GM23338 (cell line): ENCODE measurements at regions not wholly inside any gene's neighbourhood (a gene's known extent, or its start where the extent isn't known, plus 50 kb on each side); places are given as distances from the start of the nearest gene placed in this dataset.

Experiments used
- ATAC-seq: fragments of 200-7000 bp; cut with Tn5 transposase; 3 replicates; pipeline ENCODE4 v1.9.1; 2020
- DNase-seq: peaks from one replicate; pipeline ENCODE4 v3.0.0-alpha.2; 2015; ENCODE audit warnings: low spot score
- H2AFZ ChIP-seq: fragments of 200-600 bp; sonication (generic); 2 replicates; pipeline ENCODE4 v1.8.0; 2016; ENCODE audit warnings: antibody characterized with exemption, mild to moderate bottlenecking, moderate library complexity
- H3F3A ChIP-seq: fragments of 200-600 bp; sonication (generic); replicated peaks from 2 replicates; pipeline ENCODE4 v1.8.0; 2017; ENCODE audit warnings: antibody characterized with exemption, mixed run types, low read depth
- H3K27ac ChIP-seq: fragments of 200-600 bp; sonication (generic); 2 replicates; pipeline ENCODE4 v1.6.1; 2016; ENCODE audit warnings: low read depth
- H3K27me3 ChIP-seq: fragments of 200-600 bp; sonication (generic); 2 replicates; pipeline ENCODE4 v1.8.0; 2016; ENCODE audit warnings: mild to moderate bottlenecking, mixed run types, moderate library complexity; ENCODE audit not compliant: insufficient read depth
- H3K36me3 ChIP-seq: fragments of 200-600 bp; sonication (generic); 2 replicates; pipeline ENCODE4 v1.8.0; 2016; ENCODE audit warnings: mild to moderate bottlenecking; ENCODE audit not compliant: insufficient read depth
- H3K4me1 ChIP-seq: fragments of 200-600 bp; sonication (generic); 2 replicates; pipeline ENCODE4 v1.8.0; 2016; ENCODE audit warnings: mild to moderate bottlenecking, moderate library complexity; ENCODE audit not compliant: insufficient read depth
- H3K4me2 ChIP-seq: fragments of 200-600 bp; sonication (generic); 2 replicates; pipeline ENCODE4 v1.7.1; 2017; ENCODE audit warnings: mixed run types
- H3K4me3 ChIP-seq: fragments of 200-600 bp; sonication (generic); 2 replicates; pipeline ENCODE4 v1.6.1; 2016; ENCODE audit warnings: mixed run types
- H3K79me2 ChIP-seq: fragments of 200-600 bp; sonication (generic); replicated peaks from 2 replicates; pipeline ENCODE4 v1.8.0; 2017; ENCODE audit warnings: mild to moderate bottlenecking; ENCODE audit not compliant: insufficient read depth
- H3K9me2 ChIP-seq: fragments of 200-600 bp; sonication (generic); 2 replicates; pipeline ENCODE4 v1.8.0; 2017; ENCODE audit not compliant: insufficient read depth
- H4K20me1 ChIP-seq: fragments of 200-600 bp; sonication (generic); replicated peaks from 2 replicates; pipeline ENCODE4 v1.8.0; 2017; ENCODE audit warnings: mild to moderate bottlenecking; ENCODE audit not compliant: insufficient read depth
- H3K27ac Mint-ChIP-seq: 2 replicates; pipeline ENCODE4 v1.8.0; 2020; ENCODE audit warnings: inconsistent platforms, mild to moderate bottlenecking, moderate library complexity, mixed read lengths
- H3K27me3 Mint-ChIP-seq: 3 replicates; pipeline ENCODE4 v1.8.0; 2022; ENCODE audit warnings: low read depth, mild to moderate bottlenecking, moderate library complexity, mixed read lengths, inconsistent platforms; ENCODE audit not compliant: insufficient read depth, poor library complexity
- H3K36me3 Mint-ChIP-seq: 3 replicates; pipeline ENCODE4 v1.8.0; 2021; ENCODE audit warnings: low read depth, mild to moderate bottlenecking, inconsistent platforms, moderate library complexity, mixed read lengths
- H3K4me1 Mint-ChIP-seq: 3 replicates; pipeline ENCODE4 v1.8.0; 2020; ENCODE audit warnings: mild to moderate bottlenecking, inconsistent platforms, mixed read lengths
- H3K4me3 Mint-ChIP-seq: 3 replicates; pipeline ENCODE4 v1.8.0; 2021; ENCODE audit warnings: moderate library complexity, mild to moderate bottlenecking, inconsistent platforms, mixed read lengths
- H3K9me3 Mint-ChIP-seq: 3 replicates; pipeline ENCODE4 v1.8.0; 2020; ENCODE audit warnings: moderate library complexity, mild to moderate bottlenecking, inconsistent platforms, mixed read lengths
- CREB1 ChIP-seq: fragments of 250-450 bp; sonication (Bioruptor Pico); IDR thresholded peaks from 2 replicates; pipeline ENCODE4 v1.5.0; 2020; ENCODE audit warnings: low read depth, mild to moderate bottlenecking, moderate library complexity
- EZH2 ChIP-seq: fragments of 200-600 bp; sonication (generic); IDR thresholded peaks from one replicate; pipeline ENCODE4 v1.8.0; 2017; ENCODE audit warnings: antibody characterized with exemption, mild to moderate bottlenecking, low read depth; ENCODE audit not compliant: unreplicated experiment
- EZH2phosphoT487 ChIP-seq: fragments of 200-600 bp; sonication (generic); IDR thresholded peaks from one replicate; pipeline ENCODE4 v1.8.1; 2018; ENCODE audit warnings: antibody characterized with exemption; ENCODE audit not compliant: unreplicated experiment
- JUNB ChIP-seq: IDR thresholded peaks from one replicate; pipeline ENCODE4 v1.6.1; 2016; ENCODE audit warnings: antibody characterized with exemption; ENCODE audit not compliant: unreplicated experiment
- NANOG ChIP-seq: IDR thresholded peaks from 2 replicates; pipeline ENCODE4 v1.6.1; 2016; ENCODE audit warnings: antibody characterized with exemption, borderline replicate concordance
- STAT1 ChIP-seq: IDR thresholded peaks from one replicate; pipeline ENCODE4 v1.6.1; 2016; ENCODE audit warnings: antibody characterized with exemption; ENCODE audit not compliant: unreplicated experiment
- ZNF114 ChIP-seq: fragments of 250-450 bp; sonication (Bioruptor Pico); IDR thresholded peaks from 2 replicates; pipeline ENCODE4 v1.5.0; 2020; ENCODE audit warnings: mild to moderate bottlenecking, moderate library complexity
- ZNF331 ChIP-seq: fragments of 250-450 bp; sonication (Bioruptor Pico); IDR thresholded peaks from 2 replicates; pipeline ENCODE4 v1.5.0; 2020; ENCODE audit warnings: low read depth, mild to moderate bottlenecking, moderate library complexity
- TF ChIP-seq, protein P1 (sequence below): fragments of 250-450 bp; sonication (Bioruptor Pico); IDR thresholded peaks from 2 replicates; pipeline ENCODE4 v1.5.0; 2020; ENCODE audit warnings: mild to moderate bottlenecking, moderate library complexity
- TF ChIP-seq, protein P2 (sequence below), 2 experiments: fragments of 200-600 bp in 1 of 2; sonication (generic) in 1 of 2; conservative IDR thresholded peaks; 2 replicates each; pipeline versions ENCODE4 v1.5.1 to v1.6.1; 2016 to 2017; ENCODE audit warnings: antibody characterized with exemption in 2 of 2, low read depth in 2 of 2, mild to moderate bottlenecking in 2 of 2, moderate library complexity in 1 of 2
- TF ChIP-seq, protein P3 (sequence below): IDR thresholded peaks from one replicate; pipeline ENCODE4 v1.6.1; 2018; ENCODE audit warnings: antibody characterized with exemption; ENCODE audit not compliant: unreplicated experiment
- TF ChIP-seq, protein P4 (sequence below): IDR thresholded peaks from 2 replicates; pipeline ENCODE4 v1.6.1; 2016; ENCODE audit warnings: antibody characterized with exemption

DNA sequence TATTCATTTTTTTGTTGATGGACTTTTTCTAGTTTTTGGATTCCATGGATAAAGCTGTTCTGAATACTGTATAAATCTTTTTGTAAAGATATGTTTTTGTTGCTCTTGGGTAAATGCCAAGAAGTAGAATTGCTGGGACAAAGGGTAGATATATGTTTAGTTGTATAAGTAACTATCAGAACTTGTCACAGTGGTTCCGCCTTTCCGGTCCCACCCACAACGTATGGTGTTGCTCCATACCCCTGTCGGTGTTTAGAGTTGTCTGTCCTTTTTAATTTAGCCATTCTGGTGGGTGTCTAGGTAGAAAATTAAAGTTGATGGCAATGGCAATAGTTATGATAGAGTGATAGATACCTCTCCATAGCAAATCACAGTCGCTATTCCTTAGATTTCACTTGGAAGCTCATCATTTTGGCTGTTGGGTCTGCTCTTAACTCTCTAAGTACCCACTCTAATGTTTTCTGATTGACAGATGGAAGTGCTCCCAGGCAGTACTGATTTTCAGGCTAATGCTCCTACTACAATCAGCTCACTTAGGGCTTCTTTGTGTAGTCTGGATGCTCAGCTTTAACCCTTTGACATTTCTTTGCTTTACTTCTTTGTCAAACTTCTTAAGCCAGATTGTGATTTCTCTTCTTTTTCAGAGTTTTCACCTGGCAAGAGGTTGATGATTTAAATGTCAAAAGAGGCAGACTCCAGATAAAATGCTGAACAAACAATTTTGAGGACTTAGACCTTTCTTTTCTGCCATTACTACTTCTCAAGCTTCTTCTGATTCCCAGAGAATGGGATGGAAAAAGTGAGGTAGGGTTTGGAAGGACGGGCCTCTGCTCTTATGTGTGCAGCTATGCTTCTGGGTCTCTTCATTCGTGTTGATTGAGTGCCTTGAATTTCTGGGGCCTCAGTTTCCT, 156.4 kb downstream of the AQP4 start:
- no peaks in the 10 kb centered on the region for H4K20me1 ChIP-seq
- no peaks in the 10 kb centered on the region for H3K9me2 ChIP-seq
- H3K27ac ChIP-seq = no peak overlapping the region
- no peaks in the 10 kb centered on the region for H3K79me2 ChIP-seq
- Mint-ChIP-seq H3K27me3 (peaks cover 6% of the 10 kb centered on the region), H3K4me3 (no peak overlapping the region), H3K4me1 (peaks cover 33% of the 10 kb centered on the region), H3K27ac (no peak overlapping the region), H3K36me3 (no peaks in the 10 kb centered on the region), H3K9me3 (no peaks in the 10 kb centered on the region)
- no peaks in the 10 kb centered on the region for H3F3A ChIP-seq
- no peak for DNase-seq
- no peak overlapping the region for H3K4me3 ChIP-seq
- no peak overlapping the region for H2AFZ ChIP-seq
- H3K36me3 ChIP-seq = no peaks in the 10 kb centered on the region
- H3K4me1 ChIP-seq = peaks cover 14% of the 10 kb centered on the region
- TF ChIP-seq CREB1 (CRISPR knock-in tag) = no peak
- TF ChIP-seq, protein P1, sequence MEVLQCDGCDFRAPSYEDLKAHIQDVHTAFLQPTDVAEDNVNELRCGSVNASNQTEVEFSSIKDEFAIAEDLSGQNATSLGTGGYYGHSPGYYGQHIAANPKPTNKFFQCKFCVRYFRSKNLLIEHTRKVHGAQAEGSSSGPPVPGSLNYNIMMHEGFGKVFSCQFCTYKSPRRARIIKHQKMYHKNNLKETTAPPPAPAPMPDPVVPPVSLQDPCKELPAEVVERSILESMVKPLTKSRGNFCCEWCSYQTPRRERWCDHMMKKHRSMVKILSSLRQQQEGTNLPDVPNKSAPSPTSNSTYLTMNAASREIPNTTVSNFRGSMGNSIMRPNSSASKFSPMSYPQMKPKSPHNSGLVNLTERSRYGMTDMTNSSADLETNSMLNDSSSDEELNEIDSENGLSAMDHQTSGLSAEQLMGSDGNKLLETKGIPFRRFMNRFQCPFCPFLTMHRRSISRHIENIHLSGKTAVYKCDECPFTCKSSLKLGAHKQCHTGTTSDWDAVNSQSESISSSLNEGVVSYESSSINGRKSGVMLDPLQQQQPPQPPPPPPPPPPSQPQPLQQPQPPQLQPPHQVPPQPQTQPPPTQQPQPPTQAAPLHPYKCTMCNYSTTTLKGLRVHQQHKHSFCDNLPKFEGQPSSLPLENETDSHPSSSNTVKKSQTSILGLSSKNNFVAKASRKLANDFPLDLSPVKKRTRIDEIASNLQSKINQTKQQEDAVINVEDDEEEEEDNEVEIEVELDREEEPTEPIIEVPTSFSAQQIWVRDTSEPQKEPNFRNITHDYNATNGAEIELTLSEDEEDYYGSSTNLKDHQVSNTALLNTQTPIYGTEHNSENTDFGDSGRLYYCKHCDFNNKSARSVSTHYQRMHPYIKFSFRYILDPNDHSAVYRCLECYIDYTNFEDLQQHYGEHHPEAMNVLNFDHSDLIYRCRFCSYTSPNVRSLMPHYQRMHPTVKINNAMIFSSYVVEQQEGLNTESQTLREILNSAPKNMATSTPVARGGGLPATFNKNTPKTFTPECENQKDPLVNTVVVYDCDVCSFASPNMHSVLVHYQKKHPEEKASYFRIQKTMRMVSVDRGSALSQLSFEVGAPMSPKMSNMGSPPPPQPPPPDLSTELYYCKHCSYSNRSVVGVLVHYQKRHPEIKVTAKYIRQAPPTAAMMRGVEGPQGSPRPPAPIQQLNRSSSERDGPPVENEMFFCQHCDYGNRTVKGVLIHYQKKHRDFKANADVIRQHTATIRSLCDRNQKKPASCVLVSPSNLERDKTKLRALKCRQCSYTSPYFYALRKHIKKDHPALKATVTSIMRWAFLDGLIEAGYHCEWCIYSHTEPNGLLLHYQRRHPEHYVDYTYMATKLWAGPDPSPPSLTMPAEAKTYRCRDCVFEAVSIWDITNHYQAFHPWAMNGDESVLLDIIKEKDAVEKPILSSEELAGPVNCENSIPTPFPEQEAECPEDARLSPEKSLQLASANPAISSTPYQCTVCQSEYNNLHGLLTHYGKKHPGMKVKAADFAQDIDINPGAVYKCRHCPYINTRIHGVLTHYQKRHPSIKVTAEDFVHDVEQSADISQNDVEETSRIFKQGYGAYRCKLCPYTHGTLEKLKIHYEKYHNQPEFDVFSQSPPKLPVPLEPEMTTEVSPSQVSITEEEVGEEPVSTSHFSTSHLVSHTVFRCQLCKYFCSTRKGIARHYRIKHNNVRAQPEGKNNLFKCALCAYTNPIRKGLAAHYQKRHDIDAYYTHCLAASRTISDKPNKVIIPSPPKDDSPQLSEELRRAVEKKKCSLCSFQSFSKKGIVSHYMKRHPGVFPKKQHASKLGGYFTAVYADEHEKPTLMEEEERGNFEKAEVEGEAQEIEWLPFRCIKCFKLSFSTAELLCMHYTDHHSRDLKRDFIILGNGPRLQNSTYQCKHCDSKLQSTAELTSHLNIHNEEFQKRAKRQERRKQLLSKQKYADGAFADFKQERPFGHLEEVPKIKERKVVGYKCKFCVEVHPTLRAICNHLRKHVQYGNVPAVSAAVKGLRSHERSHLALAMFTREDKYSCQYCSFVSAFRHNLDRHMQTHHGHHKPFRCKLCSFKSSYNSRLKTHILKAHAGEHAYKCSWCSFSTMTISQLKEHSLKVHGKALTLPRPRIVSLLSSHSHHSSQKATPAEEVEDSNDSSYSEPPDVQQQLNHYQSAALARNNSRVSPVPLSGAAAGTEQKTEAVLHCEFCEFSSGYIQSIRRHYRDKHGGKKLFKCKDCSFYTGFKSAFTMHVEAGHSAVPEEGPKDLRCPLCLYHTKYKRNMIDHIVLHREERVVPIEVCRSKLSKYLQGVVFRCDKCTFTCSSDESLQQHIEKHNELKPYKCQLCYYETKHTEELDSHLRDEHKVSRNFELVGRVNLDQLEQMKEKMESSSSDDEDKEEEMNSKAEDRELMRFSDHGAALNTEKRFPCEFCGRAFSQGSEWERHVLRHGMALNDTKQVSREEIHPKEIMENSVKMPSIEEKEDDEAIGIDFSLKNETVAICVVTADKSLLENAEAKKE (CRISPR knock-in tag) = no peak
- TF ChIP-seq, protein P2, sequence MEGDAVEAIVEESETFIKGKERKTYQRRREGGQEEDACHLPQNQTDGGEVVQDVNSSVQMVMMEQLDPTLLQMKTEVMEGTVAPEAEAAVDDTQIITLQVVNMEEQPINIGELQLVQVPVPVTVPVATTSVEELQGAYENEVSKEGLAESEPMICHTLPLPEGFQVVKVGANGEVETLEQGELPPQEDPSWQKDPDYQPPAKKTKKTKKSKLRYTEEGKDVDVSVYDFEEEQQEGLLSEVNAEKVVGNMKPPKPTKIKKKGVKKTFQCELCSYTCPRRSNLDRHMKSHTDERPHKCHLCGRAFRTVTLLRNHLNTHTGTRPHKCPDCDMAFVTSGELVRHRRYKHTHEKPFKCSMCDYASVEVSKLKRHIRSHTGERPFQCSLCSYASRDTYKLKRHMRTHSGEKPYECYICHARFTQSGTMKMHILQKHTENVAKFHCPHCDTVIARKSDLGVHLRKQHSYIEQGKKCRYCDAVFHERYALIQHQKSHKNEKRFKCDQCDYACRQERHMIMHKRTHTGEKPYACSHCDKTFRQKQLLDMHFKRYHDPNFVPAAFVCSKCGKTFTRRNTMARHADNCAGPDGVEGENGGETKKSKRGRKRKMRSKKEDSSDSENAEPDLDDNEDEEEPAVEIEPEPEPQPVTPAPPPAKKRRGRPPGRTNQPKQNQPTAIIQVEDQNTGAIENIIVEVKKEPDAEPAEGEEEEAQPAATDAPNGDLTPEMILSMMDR (conservative IDR thresholded peaks at IDR 0.05; ENCODE audit: low read depth in 2 of 2) = no peak
- TF ChIP-seq ZNF114 (CRISPR knock-in tag) = no peak
- no peak for TF ChIP-seq EZH2
- no peak for TF ChIP-seq ZNF331 (CRISPR knock-in tag)
- TF ChIP-seq, protein P3, sequence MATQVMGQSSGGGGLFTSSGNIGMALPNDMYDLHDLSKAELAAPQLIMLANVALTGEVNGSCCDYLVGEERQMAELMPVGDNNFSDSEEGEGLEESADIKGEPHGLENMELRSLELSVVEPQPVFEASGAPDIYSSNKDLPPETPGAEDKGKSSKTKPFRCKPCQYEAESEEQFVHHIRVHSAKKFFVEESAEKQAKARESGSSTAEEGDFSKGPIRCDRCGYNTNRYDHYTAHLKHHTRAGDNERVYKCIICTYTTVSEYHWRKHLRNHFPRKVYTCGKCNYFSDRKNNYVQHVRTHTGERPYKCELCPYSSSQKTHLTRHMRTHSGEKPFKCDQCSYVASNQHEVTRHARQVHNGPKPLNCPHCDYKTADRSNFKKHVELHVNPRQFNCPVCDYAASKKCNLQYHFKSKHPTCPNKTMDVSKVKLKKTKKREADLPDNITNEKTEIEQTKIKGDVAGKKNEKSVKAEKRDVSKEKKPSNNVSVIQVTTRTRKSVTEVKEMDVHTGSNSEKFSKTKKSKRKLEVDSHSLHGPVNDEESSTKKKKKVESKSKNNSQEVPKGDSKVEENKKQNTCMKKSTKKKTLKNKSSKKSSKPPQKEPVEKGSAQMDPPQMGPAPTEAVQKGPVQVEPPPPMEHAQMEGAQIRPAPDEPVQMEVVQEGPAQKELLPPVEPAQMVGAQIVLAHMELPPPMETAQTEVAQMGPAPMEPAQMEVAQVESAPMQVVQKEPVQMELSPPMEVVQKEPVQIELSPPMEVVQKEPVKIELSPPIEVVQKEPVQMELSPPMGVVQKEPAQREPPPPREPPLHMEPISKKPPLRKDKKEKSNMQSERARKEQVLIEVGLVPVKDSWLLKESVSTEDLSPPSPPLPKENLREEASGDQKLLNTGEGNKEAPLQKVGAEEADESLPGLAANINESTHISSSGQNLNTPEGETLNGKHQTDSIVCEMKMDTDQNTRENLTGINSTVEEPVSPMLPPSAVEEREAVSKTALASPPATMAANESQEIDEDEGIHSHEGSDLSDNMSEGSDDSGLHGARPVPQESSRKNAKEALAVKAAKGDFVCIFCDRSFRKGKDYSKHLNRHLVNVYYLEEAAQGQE = no peak
- TF ChIP-seq STAT1 = no peak
- TF ChIP-seq, protein P4, sequence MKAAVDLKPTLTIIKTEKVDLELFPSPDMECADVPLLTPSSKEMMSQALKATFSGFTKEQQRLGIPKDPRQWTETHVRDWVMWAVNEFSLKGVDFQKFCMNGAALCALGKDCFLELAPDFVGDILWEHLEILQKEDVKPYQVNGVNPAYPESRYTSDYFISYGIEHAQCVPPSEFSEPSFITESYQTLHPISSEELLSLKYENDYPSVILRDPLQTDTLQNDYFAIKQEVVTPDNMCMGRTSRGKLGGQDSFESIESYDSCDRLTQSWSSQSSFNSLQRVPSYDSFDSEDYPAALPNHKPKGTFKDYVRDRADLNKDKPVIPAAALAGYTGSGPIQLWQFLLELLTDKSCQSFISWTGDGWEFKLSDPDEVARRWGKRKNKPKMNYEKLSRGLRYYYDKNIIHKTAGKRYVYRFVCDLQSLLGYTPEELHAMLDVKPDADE = no peak
- no peak for TF ChIP-seq JUNB
- TF ChIP-seq NANOG = no peak
- no peak for TF ChIP-seq EZH2phosphoT487
- ATAC-seq = no peak
- H3K4me2 ChIP-seq = no peak overlapping the region
- H3K27me3 ChIP-seq = no peaks in the 10 kb centered on the region
